ENCODE measurements at regions not wholly inside any gene's neighbourhood (a gene's known extent, or its start where the extent isn't known, plus 50 kb on each side); places are given as distances from the start of the nearest gene placed in this dataset.
"Not testable (repeated sequence)": the region's sequence is repeated elsewhere in the genome, so short reads cannot be mapped to it uniquely, and the experiment has no call there.

DNA sequence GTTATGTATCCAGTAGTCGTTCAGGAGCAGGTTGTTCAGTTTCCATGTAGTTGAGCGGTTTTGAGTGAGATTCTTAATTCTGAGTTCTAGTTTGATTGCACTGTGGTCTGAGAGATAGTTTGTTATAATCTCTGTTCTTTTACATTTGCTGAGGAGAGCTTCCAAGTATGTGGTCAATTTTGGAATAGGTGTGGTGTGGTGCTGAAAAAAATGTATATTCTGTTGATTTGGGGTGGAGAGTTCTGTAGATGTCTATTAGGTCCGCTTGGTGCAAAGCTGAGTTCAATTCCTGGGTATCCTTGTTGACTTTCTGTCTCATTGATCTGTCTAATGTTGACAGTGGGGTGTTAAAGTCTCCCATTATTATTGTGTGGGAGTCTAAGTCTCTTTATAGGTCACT is 68.6 kb upstream of the IZUMO1R start:
- in situ Hi-C loops (cut with MboI; ENCODE audit: low sequenced_read_pairs) = not testable (repeated sequence)

DNA sequence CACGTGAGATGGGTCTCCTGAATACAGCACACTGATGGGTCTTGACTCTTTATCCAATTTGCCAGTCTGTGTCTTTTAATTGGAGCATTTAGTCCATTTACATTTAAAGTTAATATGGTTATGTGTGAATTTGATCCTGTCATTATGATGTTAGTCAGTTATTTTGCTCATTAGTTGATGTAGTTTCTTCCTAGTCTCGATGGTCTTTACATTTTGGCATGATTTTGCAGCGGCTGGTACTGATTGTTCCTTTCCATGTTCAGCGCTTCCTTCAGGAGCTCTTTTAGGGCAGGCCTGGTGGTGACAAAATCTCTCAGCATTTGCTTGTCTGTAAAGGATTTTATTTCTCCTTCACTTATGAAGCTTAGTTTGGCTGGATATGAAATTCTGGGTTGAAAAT is 68.0 kb upstream of the IZUMO1R start:
- in situ Hi-C loops (cut with MboI; ENCODE audit: low sequenced_read_pairs) = not testable (repeated sequence)

DNA sequence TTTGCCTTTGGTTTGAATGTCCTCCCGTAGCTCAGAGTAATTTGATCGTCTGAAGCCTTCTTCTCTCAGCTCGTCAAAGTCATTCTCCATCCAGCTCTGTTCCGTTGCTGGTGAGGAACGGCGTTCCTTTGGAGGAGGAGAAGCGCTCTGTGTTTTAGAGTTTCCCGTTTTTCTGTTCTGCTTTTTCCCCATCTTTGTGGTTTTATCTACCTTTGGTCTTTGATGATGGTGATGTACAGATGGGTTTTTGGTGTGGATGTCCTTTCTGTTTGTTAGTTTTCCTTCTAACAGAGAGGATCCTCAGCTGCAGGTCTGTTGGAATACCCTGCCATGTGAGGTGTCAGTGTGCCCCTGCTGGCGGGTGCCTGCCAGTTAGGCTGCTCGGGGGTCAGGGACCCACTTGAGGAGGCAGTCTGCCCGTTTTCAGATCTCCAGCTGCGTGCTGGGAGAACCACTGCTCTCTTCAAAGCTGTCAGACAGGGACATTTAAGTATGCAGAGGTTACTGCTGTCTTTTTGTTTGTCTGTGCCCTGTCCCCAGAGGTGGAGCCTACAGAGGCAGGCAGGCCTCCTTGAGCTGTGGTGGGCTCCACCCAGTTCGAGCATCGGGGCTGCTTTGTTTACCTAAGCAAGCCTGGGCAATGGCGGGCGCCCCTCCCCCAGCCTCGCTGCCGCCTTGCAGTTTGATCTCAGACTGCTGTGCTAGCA is 66.8 kb upstream of the IZUMO1R start:
- in situ Hi-C loops (cut with MboI; ENCODE audit: low sequenced_read_pairs) = not testable (repeated sequence)

DNA sequence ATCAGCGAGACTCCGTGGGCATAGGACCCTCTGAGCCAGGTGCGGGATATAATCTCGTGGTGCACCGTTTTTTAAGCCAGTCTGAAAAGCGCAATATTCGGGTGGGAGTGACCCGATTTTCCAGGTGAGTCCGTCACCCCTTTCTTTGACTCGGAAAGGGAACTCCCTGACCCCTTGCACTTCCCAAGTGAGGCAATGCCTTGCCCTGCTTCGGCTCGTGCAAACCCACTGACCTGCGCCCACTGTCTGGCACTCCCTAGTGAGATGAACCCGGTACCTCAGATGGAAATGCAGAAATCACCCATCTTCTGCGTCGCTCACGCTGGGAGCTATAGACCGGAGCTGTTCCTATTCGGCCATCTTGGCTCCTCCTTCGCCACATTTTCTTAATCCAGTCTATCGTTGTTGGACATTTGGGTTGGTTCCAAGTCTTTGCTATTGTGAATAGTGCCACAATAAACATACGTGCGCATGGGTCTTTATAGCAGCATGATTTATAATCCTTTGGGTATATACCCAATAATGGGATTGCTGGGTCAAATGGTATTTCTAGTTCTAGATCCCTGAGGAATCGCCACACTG is 66.1 kb upstream of the IZUMO1R start:
- in situ Hi-C loops (cut with MboI; ENCODE audit: low sequenced_read_pairs) = not testable (repeated sequence)

DNA sequence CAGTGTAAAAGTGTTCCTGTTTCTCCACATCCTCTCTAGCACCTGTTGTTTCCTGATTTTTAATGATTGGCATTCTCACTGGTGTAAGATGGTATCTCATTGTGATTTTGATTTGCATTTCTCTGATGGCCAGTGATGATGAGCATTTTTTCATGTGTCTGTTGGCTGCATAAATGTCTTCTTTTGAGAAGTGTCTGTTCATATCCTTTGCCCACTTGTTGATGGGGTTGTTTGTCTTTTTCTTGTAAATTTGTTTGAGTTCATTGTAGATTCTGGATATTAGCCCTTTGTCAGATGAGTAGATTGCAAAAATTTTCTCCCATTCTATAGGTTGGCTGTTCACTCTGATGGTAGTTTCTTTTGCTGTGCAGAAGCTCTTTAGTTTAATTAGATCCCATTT is 65.6 kb upstream of the IZUMO1R start:
- in situ Hi-C loops (cut with MboI; ENCODE audit: low sequenced_read_pairs) = not testable (repeated sequence)

DNA sequence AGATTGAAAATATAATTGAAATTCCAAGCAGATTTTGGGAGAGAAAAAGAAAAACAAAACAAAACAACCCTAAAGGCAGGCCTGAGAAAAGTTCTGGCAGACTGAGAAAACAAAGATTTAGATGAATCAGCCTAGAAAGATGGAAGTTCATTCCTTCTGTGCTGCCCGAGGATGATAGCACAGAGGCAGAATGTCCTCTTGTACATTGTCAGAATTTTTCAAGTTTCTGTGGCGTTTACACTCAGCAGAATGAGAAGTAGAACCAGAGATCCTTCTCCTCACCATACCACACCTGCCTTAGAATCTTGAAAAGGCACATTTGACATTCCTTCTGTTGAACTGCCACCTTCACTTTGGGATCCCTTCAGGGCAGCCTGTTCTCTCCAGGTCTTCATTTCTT is 62.5 kb upstream of the IZUMO1R start:
- in situ Hi-C loops (cut with MboI; ENCODE audit: low sequenced_read_pairs) = no loop called here

DNA sequence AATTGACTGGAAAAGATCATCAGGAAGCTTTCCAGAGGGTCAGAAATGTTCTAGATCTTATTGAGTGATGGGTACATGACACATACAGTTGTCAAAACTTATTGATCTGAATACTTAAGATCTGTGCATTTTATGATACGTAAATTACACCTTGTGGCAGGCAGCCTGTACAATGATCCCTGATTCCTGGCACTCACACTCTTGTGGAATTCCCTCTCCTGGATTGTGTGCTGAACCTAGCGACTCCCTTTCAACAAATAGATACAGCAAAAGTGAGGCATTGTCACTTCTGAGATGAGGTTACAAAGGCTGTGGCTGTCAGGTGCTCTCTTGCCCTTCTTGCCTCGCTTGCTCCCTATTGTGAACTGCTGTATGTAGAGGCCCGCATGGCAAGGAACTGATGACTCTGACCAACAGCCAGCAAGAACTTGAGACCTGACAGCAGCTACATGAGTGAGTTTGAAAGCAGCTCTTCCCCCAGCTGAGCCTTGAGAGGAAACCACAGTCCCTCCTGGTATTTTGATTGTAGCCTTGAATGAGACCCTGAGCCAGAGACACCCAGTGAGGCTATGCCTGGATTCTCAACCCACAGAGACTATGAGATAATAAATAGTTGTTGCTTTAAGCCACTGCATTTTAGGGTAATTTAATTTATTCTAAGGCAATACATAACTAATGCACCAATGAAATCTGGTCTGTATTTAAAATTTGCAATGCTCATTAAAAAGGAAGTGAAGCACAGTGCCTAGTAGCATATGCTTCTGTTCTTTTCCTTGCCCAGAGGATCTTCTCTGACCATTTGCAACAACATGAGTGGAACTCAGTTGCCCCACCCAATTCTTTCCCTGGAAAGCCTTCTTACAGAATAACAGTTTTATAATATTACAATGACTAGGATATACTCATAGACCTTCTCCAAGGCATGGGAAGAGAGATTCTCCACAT is 60.5 kb upstream of the IZUMO1R start:
- in situ Hi-C loops (cut with MboI; ENCODE audit: low sequenced_read_pairs) = no loop called here

DNA sequence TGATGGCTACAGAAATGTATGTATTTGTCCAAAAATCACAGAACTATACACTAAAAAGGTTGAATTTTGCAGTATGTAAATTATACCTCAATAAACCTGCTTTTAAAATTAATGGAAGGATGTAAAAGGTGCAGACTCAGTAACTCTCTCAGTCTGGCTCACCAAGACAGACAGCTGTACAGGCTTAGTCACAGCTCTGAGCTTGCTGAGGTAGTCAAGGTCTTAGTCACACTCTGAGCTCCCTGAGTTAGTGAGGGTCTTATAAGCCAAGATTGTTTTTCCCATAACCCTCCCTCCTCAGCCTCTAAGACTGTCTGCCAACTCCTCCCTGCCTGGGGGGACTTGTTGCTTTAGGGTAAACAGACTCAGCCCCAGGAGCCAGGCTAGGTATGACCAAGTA is 59.3 kb upstream of the IZUMO1R start:
- in situ Hi-C loops (cut with MboI; ENCODE audit: low sequenced_read_pairs) = no loop called here

DNA sequence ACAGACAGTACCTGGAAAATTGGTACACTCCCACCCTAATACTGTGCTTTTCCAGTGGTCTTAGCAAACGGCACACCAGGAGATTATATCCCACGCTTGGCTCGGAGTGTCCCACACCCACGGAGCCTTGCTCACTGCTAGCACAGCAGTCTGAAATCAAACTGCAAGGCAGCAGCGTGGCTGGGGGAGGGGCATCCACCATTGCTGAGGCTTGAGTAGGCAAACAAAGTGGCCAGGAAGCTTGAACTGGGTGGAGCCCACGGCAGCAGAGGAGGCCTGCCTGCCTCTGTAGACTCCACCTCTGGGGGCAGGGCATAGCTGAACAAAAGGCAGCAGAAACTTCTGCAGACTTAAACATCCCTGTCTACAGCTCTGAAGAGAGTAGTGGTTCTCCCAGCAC is 56.1 kb upstream of the IZUMO1R start:
- in situ Hi-C loops (cut with MboI; ENCODE audit: low sequenced_read_pairs) = not testable (repeated sequence)

DNA sequence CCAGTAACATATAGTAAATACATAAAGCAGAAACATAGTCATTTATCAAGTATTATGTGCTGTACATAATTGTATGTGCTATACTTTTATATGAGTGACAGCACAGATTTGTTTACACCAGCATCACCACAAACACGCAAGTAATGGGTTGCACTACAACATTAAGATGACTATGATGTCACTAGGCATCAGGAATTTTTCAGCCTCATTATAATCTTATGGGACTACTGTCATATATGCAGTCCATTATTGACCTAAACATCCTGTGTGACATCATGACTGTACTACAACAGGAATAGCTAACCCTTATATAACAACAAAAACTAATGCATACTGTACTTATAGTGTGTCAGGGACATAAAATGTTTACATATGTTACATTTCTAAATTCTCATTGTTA is 50.2 kb upstream of the IZUMO1R start:
- in situ Hi-C loops (cut with MboI; ENCODE audit: low sequenced_read_pairs) = loop anchor here (25.0 kb wide), 1 partner anchor 108 kb away; no protein-coding TSS in a partner anchor

Data from HL-60/S4 treated with retinoic acid at 250 ng/mL for 4 days and 3 days (cell line).